ENCODE measurements at regions not wholly inside any gene's neighbourhood (a gene's known extent, or its start where the extent isn't known, plus 50 kb on each side); places are given as distances from the start of the nearest gene placed in this dataset.

GRCh38 chr10:91140995-91141549 lies 79.4 kb upstream of the PCGF5 start:
- Histone ChIP-seq H3K36me3 (no peaks in the 10 kb centered on the region), H3K27me3 (no peaks in the 10 kb centered on the region), H3K4me1 (no peaks in the 10 kb centered on the region), H3K9me3 (no peaks in the 10 kb centered on the region), H3K4me3 (no peak overlapping the region), H3K27ac (no peak overlapping the region)
- no peak for DNase-seq (ENCODE audit: extremely low spot score in 2 of 2)
- intact Hi-C loops (cut with DNase I) = no loop called here
- TF ChIP-seq CTCF (IDR thresholded peaks at IDR 0.05) (no peak), POLR2AphosphoS5 (IDR thresholded peaks at IDR 0.05; ENCODE audit: insufficient read depth in 1 of 2, low read depth in 1 of 2) (no peak), POLR2A (IDR thresholded peaks at IDR 0.05) (no peak)

- no peaks in the 10 kb centered on the region for H3K4me1 ChIP-seq
- no peaks in the 10 kb centered on the region for H3K27me3 ChIP-seq
- no peak for DNase-seq (ENCODE audit: extremely low spot score in 2 of 2)
- TF ChIP-seq CTCF (IDR thresholded peaks at IDR 0.05) (no peak), POLR2AphosphoS5 (IDR thresholded peaks at IDR 0.05; ENCODE audit: insufficient read depth in 1 of 2, low read depth in 1 of 2) (no peak), POLR2A (IDR thresholded peaks at IDR 0.05) (no peak)
- H3K9me3 ChIP-seq = no peaks in the 10 kb centered on the region
- intact Hi-C loops (cut with DNase I) = no loop called here
- H3K27ac ChIP-seq = no peak overlapping the region
- H3K36me3 ChIP-seq = no peaks in the 10 kb centered on the region
- no peak overlapping the region for H3K4me3 ChIP-seq
Observed at GRCh38 chr10:91144961-91145360, 75.5 kb upstream of the PCGF5 start.

DNA sequence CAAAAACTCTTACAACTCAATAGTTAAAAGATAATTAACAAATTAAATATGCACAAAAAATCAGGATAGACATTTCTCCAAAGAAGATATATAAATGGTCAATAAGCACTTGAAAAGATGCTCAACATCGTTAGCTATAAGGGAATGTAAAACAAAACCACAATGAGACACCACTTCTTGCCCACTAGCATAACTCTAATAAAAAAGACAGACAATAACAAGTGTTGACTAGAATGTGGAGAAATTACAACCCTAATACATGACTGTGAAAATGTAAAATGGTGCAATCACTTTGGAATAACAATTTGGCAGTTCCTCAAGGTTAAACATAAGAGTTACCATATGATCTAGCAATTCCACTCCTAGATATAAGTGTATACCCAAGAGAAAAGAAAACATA lies 74.3 kb upstream of the PCGF5 start:
- DNase-seq (ENCODE audit: extremely low spot score in 2 of 2) = no peak
- Histone ChIP-seq H3K36me3 (no peaks in the 10 kb centered on the region), H3K27ac (no peak overlapping the region), H3K27me3 (no peaks in the 10 kb centered on the region), H3K4me3 (no peak overlapping the region), H3K4me1 (no peaks in the 10 kb centered on the region), H3K9me3 (no peaks in the 10 kb centered on the region)
- TF ChIP-seq CTCF (IDR thresholded peaks at IDR 0.05) (no peak), POLR2A (IDR thresholded peaks at IDR 0.05) (no peak)
- intact Hi-C loops (cut with DNase I) = no loop called here

- TF ChIP-seq POLR2A (IDR thresholded peaks at IDR 0.05) (no peak), CTCF (IDR thresholded peaks at IDR 0.05) (no peak), POLR2AphosphoS5 (IDR thresholded peaks at IDR 0.05; ENCODE audit: insufficient read depth in 1 of 2, low read depth in 1 of 2) (no peak)
- no peak for DNase-seq (ENCODE audit: extremely low spot score in 2 of 2)
- Histone ChIP-seq H3K27ac (no peak overlapping the region), H3K27me3 (no peaks in the 10 kb centered on the region), H3K36me3 (no peaks in the 10 kb centered on the region), H3K4me1 (no peaks in the 10 kb centered on the region), H3K9me3 (no peaks in the 10 kb centered on the region), H3K4me3 (no peak overlapping the region)
- intact Hi-C loops (cut with DNase I) = no loop called here
Observed at GRCh38 chr10:91149550-91149949, 70.9 kb upstream of the PCGF5 start.

DNA sequence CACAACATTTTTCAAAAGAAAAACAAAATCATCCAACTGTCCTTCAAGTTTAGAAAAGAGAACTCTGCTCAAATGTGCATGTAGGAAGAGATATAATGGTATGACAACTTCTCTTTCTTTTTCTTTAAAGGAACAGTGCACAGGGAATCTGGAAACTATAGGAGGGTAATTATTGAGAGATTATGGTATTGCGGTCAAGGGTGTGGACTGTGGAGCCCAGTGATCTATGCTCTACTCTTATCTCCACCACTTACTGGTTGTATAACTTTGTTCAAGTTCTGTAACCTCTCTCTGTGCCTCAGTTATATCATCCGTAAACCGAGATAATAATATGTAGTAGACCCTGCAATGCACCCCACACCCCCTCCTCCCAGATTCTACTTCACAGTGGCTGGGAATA lies 69.8 kb upstream of the PCGF5 start:
- DNase-seq (ENCODE audit: extremely low spot score in 2 of 2) = no peak
- Histone ChIP-seq H3K27me3 (no peaks in the 10 kb centered on the region), H3K36me3 (no peaks in the 10 kb centered on the region), H3K9me3 (no peaks in the 10 kb centered on the region), H3K27ac (no peak overlapping the region), H3K4me3 (no peak overlapping the region), H3K4me1 (no peaks in the 10 kb centered on the region)
- intact Hi-C loops (cut with DNase I) = no loop called here
- no peak for TF ChIP-seq POLR2A (IDR thresholded peaks at IDR 0.05)
- TF ChIP-seq CTCF (IDR thresholded peaks at IDR 0.05) = no peak
- TF ChIP-seq POLR2AphosphoS5 (IDR thresholded peaks at IDR 0.05; ENCODE audit: insufficient read depth in 1 of 2, low read depth in 1 of 2) = no peak

Measured in vagina (tissue), 2 donors.